ENCODE measurements at regions not wholly inside any gene's neighbourhood (a gene's known extent, or its start where the extent isn't known, plus 50 kb on each side); places are given as distances from the start of the nearest gene placed in this dataset.
"Not testable (repeated sequence)": the region's sequence is repeated elsewhere in the genome, so short reads cannot be mapped to it uniquely, and the experiment has no call there.

DNA sequence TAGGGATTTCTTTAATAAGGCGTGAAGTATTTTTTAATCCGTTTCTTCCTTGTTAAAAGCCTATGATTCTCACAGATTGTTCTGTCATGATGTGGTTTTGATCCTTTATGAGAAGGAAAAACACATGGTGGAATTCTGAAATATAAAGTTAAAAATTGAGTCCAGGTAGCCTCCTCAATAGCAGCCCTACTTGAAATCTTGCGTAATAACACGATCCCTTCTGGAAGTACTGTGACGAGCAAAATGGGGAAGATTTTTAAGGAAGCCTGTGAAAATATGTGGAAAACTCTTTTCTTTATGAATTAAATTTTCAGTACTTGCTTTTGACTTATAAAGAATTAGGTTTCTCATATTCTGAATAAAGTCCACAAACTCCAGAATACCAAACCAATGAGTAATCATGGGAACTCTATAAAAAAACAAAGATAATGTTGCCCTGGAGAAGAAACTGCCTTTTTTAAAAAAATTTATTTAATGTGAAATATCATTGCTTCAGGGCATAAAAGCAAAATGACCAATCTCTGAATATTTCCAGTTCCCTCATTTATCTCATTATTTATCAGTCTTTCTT is 476.4 kb upstream of the ZEB2 start:
- DNase-seq, result no peak

DNA sequence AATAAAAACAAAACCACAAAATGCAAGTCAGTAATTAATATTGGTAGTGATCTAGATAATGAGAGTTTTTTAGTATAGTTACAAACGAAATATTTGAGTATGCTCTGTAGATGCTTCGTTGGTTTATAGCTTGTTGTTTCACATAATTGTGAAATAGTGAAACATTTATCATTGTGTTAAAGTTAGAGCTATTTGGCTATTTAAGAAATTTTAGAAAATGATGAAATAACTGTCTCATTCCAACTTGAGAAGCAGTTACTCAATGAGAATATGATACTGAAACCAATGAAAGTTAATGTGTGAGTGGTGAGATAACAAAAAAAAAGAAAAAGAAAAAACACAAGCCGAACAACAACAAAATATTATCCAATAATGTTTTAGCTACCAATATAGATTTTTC is 475.6 kb upstream of the ZEB2 start:
- DNase-seq, result no peak

DNA sequence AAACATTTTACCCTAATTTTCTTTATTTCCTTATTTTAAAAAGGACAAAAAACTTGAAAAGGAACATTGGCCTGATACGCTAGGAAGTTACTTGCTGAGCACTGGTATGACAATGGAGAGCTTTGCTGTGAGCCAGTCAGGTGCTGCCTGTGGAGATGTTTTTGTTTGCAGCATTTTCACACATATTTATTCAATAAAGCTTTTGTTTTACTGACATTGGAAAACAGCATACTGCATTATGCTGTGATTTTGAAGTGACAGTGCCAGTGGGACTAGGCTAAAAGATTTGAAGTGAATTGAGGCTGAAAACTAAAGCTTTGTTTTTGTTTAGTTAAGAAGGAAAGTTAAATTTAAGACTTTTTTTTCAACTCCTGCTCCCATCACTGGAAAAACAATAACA is 470.7 kb upstream of the ZEB2 start:
- no peak for DNase-seq

DNA sequence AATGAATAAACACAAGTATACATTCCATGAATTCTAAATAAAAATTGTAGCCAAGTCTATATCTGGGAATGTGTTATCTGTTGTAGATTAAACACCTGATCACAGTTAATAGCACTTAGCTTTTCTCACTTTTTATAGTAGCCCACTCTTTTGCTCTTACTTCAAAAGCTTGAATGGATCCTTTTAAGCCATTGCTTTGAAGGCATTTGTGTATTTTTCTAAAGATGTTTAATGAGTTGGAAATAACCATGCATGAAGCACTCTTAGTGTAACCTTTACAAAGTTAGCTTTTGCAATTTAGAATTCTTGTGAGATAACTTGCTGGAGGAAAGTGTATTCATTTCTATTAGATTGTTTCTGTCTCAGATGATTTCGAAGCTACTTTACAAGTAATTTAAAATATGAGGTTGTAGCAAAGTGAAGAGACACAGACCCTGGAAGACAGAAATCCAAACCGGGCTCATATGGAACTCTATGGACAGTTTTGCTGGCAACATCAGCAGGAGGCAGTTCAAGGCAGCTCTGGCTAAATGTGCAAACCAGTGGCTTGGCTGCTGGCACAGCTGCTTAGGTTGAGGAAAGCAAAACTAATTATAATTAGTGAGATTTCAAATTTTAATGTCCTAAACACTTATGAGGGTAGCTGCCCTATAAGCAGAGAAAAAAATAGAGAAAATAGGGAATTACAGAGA is 469.8 kb upstream of the ZEB2 start:
- DNase-seq, result no peak

DNA sequence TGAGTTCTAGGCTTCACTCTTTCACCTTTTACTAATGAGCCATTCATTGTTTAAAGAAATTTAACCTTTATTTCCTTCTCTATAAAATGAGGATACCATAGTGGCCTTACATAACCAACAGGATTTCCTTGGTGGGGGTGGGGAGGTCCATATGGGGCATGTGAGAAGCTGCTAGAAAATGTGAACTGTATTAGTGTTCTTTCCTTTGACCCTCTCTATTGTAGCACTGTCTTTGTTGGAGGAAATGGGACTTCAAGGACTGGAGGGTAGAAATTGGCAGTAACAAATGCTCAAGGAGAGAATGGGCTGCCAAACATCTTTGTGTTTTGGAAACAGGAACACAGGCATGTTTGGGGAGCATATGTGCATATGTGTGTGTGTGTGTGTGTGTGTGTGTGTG is 468.7 kb upstream of the ZEB2 start:
- no peak for DNase-seq

GRCh38 chr2:144986691-144987090 is 466.8 kb upstream of the ZEB2 start:
- DNase-seq, result no peak

DNA sequence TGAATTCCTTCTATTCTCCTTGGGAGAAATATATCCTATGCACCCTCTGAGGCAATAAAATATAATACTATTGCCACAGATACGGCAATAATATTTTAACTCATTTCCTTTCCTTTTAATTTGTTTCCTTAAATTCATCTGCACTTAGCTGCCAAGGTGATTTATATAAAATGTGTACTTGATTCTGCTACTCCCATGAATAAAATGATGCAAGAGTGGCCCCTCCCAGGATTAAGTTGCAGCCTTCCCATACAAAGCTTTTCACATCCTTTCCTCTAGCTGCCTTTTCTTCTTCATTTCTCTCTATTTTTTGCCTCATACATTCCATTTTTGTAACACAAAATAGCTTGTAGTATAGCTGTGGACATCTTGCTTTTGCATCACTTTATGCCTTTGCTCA is 464.1 kb upstream of the ZEB2 start:
- no peak for DNase-seq

DNA sequence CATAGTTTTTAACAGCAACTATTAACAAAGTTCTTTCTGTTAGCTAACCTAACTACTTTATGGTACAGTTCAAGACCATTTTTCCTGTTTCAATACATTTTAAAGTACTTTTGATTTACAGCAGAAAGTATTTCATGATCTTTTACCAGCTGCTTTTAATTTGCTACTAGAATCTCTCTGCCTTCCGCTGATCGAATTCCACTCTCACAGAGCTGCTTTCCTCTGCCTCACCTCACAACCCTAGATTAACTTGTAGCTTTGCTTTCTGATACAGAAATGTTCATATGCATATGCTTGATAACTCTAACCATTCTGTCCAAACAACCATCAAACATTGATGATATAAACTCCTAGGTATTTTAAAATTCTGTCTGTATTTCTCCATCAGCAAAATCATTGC is 463.2 kb upstream of the ZEB2 start:
- DNase-seq, result no peak

GRCh38 chr2:144982481-144982880 is 462.6 kb upstream of the ZEB2 start:
- DNase-seq, result no peak

DNA sequence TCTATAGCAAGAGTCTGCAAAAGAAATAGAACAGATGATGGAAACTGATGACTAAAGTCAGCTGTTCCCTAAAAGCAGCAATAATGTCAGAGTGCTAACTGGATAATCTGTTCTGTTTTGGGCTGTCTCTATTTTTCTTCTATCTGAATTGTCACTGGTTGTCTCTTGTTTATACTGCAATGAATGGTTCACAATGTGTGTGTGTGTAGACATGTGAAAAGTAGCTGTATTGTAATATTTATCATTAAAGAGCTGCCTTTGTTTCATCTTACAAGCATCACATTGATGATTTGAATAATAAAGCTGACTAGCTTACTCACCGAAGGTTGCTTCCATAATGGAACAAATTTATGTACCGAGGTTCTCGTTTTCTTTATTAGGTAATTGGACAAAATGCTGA is 456.0 kb upstream of the ZEB2 start:
- DNase-seq, result no peak

DNA sequence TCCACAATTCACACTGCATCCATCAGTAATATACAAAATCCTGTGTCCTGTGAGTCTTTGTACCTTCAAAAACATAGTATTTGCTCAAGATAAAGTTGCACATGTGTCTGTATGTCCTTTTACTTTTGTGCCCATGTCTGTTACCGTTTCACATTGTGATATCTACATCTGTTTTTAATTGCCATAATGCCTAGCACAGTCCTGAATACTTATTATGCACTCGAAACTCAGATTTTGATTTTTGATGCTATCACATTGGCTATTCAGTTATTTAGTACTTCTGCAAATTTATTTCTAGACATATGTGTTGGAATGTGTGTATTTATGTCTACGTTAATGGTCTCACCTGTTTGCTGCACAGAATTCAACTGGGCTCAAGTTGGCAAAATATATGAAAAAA is 452.8 kb upstream of the ZEB2 start:
- no peak for DNase-seq

- DNase-seq, result no peak
Observed at GRCh38 chr2:144971786-144972335, 451.9 kb upstream of the ZEB2 start.

- not testable (repeated sequence) for DNase-seq
Observed at GRCh38 chr2:144970410-144970809, 450.5 kb upstream of the ZEB2 start.

- not testable (repeated sequence) for DNase-seq
Observed at GRCh38 chr2:144969564-144969963, 449.6 kb upstream of the ZEB2 start.

DNA sequence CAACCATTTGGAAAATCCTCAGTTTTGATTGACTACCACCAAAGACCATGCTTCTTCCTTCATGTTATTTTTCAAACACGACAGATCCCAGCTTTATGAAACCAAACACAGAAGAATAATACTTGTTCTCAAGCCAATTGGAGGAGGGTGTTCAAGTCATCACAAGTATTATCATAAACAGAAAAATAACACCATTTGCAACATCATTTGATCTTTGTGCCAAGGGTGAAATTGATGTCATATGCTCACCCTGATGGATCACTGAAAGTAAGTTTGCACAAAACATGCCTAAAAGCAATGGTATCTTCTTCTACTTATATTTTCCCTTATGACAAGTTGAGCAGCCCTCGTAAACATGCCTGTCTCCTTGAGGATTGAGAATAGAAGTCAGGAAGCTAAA is 448.0 kb upstream of the ZEB2 start:
- no peak for DNase-seq

DNA sequence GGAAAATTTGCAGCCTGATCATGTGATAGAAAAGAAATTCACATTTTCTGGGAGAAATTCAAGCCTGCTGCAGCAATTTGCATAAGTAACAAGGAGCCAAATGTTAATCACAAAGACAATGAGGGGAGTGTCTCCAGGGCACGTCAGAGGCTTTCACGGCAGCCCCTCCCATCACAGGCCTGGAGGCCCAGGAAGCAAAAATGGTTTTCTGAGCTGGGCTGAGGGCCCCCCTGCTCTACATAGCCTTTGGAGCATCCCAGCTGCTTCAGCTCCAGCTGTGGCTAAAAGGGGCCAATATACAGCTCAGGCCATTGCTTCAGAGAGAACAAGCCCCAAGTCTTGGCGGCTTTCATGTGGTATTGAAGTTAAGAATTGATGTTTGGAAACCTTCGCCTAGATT is 445.3 kb upstream of the ZEB2 start:
- DNase-seq, result no peak

DNA sequence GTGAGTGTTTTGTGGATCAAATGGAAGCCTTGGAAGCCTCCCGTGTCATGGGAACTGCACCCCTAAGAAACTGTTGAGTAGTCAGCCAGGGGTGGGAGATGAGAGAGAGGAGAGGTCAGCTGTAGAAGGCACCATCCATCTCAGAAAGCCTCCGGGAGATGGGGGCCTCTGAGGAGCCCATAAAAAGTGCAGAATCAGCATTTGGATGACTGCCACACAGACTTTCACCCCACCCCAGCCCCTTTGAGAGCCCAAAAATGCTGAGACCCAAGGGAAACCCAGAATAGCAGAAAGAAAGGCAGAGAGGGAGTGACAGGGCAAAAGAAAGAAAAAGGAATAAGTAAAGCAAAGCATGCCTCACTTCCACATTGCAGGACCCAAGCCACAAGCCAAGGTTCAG is 443.1 kb upstream of the ZEB2 start:
- DNase-seq, result no peak

GRCh38 chr2:144959416-144959815 is 439.5 kb upstream of the ZEB2 start:
- no peak for DNase-seq

- DNase-seq, result no peak
Observed at GRCh38 chr2:144950899-144951560, 431.1 kb upstream of the ZEB2 start.

- DNase-seq, result no peak
Observed at GRCh38 chr2:144948205-144948855, 428.4 kb upstream of the ZEB2 start.

- no peak for DNase-seq
Observed at GRCh38 chr2:144947709-144948037, 427.8 kb upstream of the ZEB2 start.

- no peak for DNase-seq
Observed at GRCh38 chr2:144946263-144946662, 426.3 kb upstream of the ZEB2 start.

GRCh38 chr2:144944546-144945220 is 424.8 kb upstream of the ZEB2 start:
- DNase-seq, result no peak

Measured in activated gamma-delta T cell treated with Interleukin-2 at 50 U/mL for 16 hours (primary cell).